Esophagus squamous epithelium (tissue), 5 donors: ENCODE measurements at regions not wholly inside any gene's neighbourhood (a gene's known extent, or its start where the extent isn't known, plus 50 kb on each side); places are given as distances from the start of the nearest gene placed in this dataset.

ENCODE experiments used
- DNase-seq: peaks from one replicate; lab custom pipeline; 2025; lab: John Stamatoyannopoulos, UW
- H3K27ac ChIP-seq, 4 donors: fragments of 200-600 bp; sonication (generic); one replicate each; pipeline ENCODE4 v1.5.1; 2016 to 2019; ENCODE audit warnings: mild to moderate bottlenecking in 1 of 4
- H3K27me3 ChIP-seq, 4 donors: fragments of 200-600 bp; sonication (generic); 1 replicate in 3 of 4; 2 replicates in 1 of 4; pipeline versions ENCODE4 v1.5.1 to v1.6.0; 2017 to 2021; ENCODE audit warnings: antibody characterized with exemption in 1 of 4
- H3K36me3 ChIP-seq, 3 donors: fragments of 200-600 bp; sonication (generic); one replicate each; pipeline ENCODE4 v1.5.1; 2016 to 2019
- H3K4me1 ChIP-seq, 3 donors: fragments of 200-600 bp; sonication (generic); one replicate each; pipeline ENCODE4 v1.5.1; 2017 to 2019
- H3K4me3 ChIP-seq, 4 donors: fragments of 200-600 bp; sonication (generic); 1 replicate in 3 of 4; 2 replicates in 1 of 4; pipeline ENCODE4 v1.5.1; 2016 to 2019; ENCODE audit warnings: mild to moderate bottlenecking in 2 of 4, moderate library complexity in 1 of 4
- H3K9me3 ChIP-seq, 3 donors: fragments of 200-600 bp; sonication (generic); one replicate each; pipeline ENCODE4 v1.5.1; 2016 to 2019
- POLR2A ChIP-seq, 4 donors: fragments of 450-650 bp; IDR thresholded peaks; one replicate each; pipeline ENCODE4 v1.6.1; 2017; ENCODE audit warnings: antibody characterized with exemption in 4 of 4, mild to moderate bottlenecking in 4 of 4, moderate library complexity in 3 of 4
- WGBS, 2 donors: methylation state at CpG; one replicate each; pipeline ENCODE4 v1.1.5; 2018; 5-methylcytosine and 5-hydroxymethylcytosine counted together
- intact Hi-C: fragments of 100-400 bp; cut with DNase I; formaldehyde crosslinking; loops from one replicate; pipeline ENCODE4 v1.15.0; 2022
- TF ChIP-seq, protein P1 (sequence below), 6 experiments: fragments of 450-650 bp in 4 of 6; fragments of 200-600 bp in 2 of 6; sonication (generic) in 2 of 6; IDR thresholded peaks; one replicate each; pipeline ENCODE4 v1.5.1; 2016 to 2019; ENCODE audit warnings: antibody characterized with exemption in 6 of 6, mild to moderate bottlenecking in 4 of 6, moderate library complexity in 4 of 6
- donor health status: DM: yes; HTN: yes; CAD: no.

DNA sequence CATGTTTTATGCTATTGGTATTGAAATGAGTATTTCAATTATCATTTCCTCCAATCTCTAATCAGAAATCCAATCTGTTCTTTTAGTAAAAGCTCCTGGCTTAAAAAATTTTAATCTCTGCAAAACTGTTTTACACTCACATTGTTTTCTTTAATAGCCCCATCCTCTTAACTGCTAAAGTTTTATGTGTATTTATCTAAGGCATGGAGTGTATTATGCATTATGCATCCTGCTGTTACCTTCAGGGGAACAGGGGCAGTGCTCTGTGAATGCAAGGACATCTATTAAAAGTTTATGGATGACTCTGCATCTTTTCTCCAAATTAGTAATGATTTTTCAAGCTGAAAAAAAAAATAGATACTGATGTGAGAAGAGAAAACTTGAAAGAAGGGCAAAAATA is 1261.6 kb upstream of the NXPH2 start:
- peaks cover 0 to 5% (median 0%) of the 10 kb centered on the region in 3 donors for H3K9me3 ChIP-seq
- TF ChIP-seq POLR2A (IDR thresholded peaks at IDR 0.05), result no peak
- intact Hi-C loops, result no loop called here
- no peaks in the 10 kb centered on the region for H3K36me3 ChIP-seq
- no peak overlapping the region for H3K27ac ChIP-seq
- no peak for DNase-seq
- no peaks in the 10 kb centered on the region for H3K4me1 ChIP-seq
- no peaks in the 10 kb centered on the region for H3K27me3 ChIP-seq
- H3K4me3 ChIP-seq, result no peak overlapping the region

DNA sequence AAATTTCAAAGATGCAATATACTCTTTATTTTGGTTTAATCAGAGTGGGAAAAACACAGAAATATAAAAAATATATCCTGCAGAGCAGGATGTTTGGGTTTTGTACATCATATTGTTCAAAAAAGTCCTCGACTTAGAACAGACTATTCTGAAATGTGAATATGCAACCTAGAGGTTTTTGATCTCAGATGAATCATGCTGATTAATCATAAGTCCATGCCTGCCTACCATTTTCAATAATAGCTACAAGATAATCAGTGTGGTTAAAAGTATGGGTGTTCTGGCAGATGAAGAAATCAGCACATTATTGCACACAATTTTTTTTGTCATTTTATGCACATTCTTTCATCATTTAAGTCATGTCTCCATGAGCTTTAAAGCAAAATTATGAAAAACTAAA is 1261.0 kb upstream of the NXPH2 start:
- no peak overlapping the region for H3K4me3 ChIP-seq
- H3K27me3 ChIP-seq, result no peaks in the 10 kb centered on the region
- intact Hi-C loops, result no loop called here
- H3K9me3 ChIP-seq, result peaks cover 0 to 5% (median 0%) of the 10 kb centered on the region in 3 donors
- 34 to 43% methylated on average over 1 of the region's 1 CpG for WGBS, 2 donors
- TF ChIP-seq, protein P1, sequence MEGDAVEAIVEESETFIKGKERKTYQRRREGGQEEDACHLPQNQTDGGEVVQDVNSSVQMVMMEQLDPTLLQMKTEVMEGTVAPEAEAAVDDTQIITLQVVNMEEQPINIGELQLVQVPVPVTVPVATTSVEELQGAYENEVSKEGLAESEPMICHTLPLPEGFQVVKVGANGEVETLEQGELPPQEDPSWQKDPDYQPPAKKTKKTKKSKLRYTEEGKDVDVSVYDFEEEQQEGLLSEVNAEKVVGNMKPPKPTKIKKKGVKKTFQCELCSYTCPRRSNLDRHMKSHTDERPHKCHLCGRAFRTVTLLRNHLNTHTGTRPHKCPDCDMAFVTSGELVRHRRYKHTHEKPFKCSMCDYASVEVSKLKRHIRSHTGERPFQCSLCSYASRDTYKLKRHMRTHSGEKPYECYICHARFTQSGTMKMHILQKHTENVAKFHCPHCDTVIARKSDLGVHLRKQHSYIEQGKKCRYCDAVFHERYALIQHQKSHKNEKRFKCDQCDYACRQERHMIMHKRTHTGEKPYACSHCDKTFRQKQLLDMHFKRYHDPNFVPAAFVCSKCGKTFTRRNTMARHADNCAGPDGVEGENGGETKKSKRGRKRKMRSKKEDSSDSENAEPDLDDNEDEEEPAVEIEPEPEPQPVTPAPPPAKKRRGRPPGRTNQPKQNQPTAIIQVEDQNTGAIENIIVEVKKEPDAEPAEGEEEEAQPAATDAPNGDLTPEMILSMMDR (IDR thresholded peaks at IDR 0.05), result no peak
- TF ChIP-seq POLR2A (IDR thresholded peaks at IDR 0.05), result no peak
- DNase-seq, result no peak
- H3K27ac ChIP-seq, result no peak overlapping the region
- H3K36me3 ChIP-seq, result no peaks in the 10 kb centered on the region
- H3K4me1 ChIP-seq, result no peaks in the 10 kb centered on the region

DNA sequence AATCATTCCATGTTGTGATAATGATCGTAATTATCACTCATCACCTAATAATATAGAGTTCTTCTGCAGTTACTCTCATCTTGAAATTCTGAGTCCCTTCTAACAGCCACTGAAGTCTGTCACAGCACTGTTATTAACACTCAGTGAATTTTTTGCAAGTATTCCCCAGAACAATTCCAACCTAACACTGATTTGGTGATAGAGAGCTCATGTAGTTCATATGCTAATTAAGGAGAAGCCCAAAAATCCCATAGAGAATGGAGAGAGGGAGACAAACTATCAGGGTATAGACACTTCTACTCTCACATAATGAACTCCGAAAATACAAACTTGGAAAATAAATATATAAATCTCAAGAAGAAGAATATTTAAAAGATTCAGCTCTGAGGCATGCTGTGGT is 1253.4 kb upstream of the NXPH2 start:
- H3K4me3 ChIP-seq, result no peak overlapping the region
- H3K27ac ChIP-seq, result no peak overlapping the region
- 74 to 82% methylated on average over 2 of the region's 2 CpGs for WGBS, 2 donors
- no peaks in the 10 kb centered on the region for H3K4me1 ChIP-seq
- no peaks in the 10 kb centered on the region for H3K36me3 ChIP-seq
- H3K9me3 ChIP-seq, result peaks cover 0 to 3% (median 0%) of the 10 kb centered on the region in 3 donors
- TF ChIP-seq, protein P1 (IDR thresholded peaks at IDR 0.05), result no peak
- TF ChIP-seq POLR2A (IDR thresholded peaks at IDR 0.05), result no peak
- no peak for DNase-seq
- intact Hi-C loops, result no loop called here
- H3K27me3 ChIP-seq, result no peaks in the 10 kb centered on the region

DNA sequence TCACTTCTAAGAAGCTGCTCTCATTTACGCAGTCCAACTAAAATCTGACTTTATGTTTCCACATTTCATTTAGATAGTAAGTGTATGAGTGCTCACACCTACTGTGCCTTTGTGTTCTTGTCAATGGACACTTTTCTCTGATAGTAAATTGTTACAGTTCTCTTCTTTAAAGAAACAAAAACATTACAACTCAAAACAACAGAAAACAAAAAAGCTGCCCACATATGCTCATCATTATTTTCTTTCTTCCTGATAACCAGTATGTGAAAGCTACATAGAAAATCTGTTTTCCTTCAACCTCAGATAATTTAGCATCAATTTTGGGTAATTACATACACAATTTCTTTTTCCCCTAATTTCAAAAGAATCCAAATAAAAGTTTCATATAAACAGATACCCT is 1247.8 kb upstream of the NXPH2 start:
- H3K27ac ChIP-seq, result no peak overlapping the region
- DNase-seq, result no peak
- no peak overlapping the region for H3K4me3 ChIP-seq
- H3K4me1 ChIP-seq, result no peaks in the 10 kb centered on the region
- 69 to 88% methylated on average over 1 of the region's 1 CpG for WGBS, 2 donors
- intact Hi-C loops, result no loop called here
- H3K27me3 ChIP-seq, result no peaks in the 10 kb centered on the region
- H3K9me3 ChIP-seq, result no peaks in the 10 kb centered on the region
- no peak for TF ChIP-seq POLR2A (IDR thresholded peaks at IDR 0.05)
- TF ChIP-seq, protein P1 (IDR thresholded peaks at IDR 0.05), result no peak
- no peaks in the 10 kb centered on the region for H3K36me3 ChIP-seq

DNA sequence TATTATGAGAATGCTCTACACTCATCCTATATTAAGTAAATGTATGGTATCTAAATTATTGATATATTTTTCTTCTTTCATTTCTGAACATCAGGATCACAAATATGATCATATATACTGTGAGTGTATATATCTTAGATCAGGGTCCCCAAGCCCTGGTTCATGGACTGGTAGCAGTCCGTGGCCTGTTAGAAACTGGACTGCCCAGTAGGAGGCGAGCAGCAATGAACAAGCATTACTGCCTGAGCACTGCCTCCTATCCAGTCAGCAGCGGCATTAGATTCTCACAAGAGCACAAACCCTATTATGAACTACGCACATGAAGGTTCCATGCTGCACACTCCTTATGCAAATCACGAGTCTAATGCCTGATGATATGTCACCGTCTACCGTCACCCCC is 1247.1 kb upstream of the NXPH2 start:
- H3K27ac ChIP-seq, result no peak overlapping the region
- WGBS, 2 donors, result 79 to 88% methylated on average over 7 of the region's 7 CpGs
- H3K4me3 ChIP-seq, result no peak overlapping the region
- H3K9me3 ChIP-seq, result no peaks in the 10 kb centered on the region
- intact Hi-C loops, result no loop called here
- no peaks in the 10 kb centered on the region for H3K4me1 ChIP-seq
- DNase-seq, result no peak
- no peaks in the 10 kb centered on the region for H3K36me3 ChIP-seq
- no peaks in the 10 kb centered on the region for H3K27me3 ChIP-seq
- TF ChIP-seq, protein P1 (IDR thresholded peaks at IDR 0.05), result no peak
- no peak for TF ChIP-seq POLR2A (IDR thresholded peaks at IDR 0.05)

DNA sequence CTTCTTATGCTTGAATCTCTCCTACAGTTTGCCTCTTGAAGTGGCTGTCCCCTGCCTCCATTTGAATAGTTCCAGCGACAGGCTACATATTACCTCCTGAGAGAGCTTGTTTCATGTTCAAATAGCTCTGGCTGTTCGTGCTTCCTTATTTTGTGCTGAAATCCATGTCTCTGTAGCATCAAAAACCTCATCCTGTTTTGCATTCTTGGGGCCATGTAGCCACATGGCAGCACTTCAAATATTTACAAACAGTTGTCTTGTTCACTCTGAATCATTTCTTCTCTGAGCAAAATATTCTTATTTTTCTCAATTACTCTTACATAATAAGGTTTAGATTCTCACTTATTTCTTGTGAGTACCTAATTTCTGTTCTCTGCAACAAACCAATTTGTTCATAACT is 1243.1 kb upstream of the NXPH2 start:
- 15 to 31% methylated on average over 2 of the region's 2 CpGs for WGBS, 2 donors
- no peak for TF ChIP-seq POLR2A (IDR thresholded peaks at IDR 0.05)
- TF ChIP-seq, protein P1 (IDR thresholded peaks at IDR 0.05), result no peak
- no peak for DNase-seq
- Histone ChIP-seq H3K4me1 (no peaks in the 10 kb centered on the region), H3K9me3 (no peaks in the 10 kb centered on the region), H3K27ac (no peak overlapping the region), H3K36me3 (no peaks in the 10 kb centered on the region), H3K4me3 (no peak overlapping the region), H3K27me3 (no peaks in the 10 kb centered on the region)
- intact Hi-C loops, result no loop called here
